RPMI7951 (cell line): ENCODE measurements at regions not wholly inside any gene's neighbourhood (a gene's known extent, or its start where the extent isn't known, plus 50 kb on each side); places are given as distances from the start of the nearest gene placed in this dataset.
"Not testable (repeated sequence)": the region's sequence is repeated elsewhere in the genome, so short reads cannot be mapped to it uniquely, and the experiment has no call there.

Experiments
- DNase-seq: peaks from one replicate; pipeline ENCODE4 v3.0.0-alpha.2; 2012; ENCODE audit warnings: low read depth

DNA sequence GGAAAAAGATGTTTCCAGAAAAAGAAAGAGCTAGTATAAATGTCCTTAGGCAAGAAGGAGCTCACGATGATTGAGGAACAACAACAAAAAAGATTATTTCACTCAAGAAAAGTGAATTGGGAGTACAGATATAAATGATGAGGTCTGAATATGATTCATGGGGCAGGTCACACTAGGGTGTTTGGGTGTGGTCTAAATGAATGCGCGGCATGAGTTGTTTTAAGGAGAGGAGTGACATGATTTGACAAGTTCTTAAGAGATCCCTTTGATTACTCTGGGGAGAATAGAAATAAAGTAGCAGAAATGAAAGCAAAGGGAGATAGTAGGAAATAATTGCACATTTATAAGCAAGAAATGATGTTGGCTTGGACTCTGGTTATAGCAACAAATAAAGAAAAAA, 59.3 kb downstream of the NUTM2D start:
- peak; percentile 8 for DNase-seq

GRCh38 chr10:87422641-87423040, 65.1 kb downstream of the NUTM2D start:
- DNase-seq, result not testable (repeated sequence)

- not testable (repeated sequence) for DNase-seq
These were observed 67.3 kb downstream of the NUTM2D start for GRCh38 chr10:87424697-87425373.

DNA sequence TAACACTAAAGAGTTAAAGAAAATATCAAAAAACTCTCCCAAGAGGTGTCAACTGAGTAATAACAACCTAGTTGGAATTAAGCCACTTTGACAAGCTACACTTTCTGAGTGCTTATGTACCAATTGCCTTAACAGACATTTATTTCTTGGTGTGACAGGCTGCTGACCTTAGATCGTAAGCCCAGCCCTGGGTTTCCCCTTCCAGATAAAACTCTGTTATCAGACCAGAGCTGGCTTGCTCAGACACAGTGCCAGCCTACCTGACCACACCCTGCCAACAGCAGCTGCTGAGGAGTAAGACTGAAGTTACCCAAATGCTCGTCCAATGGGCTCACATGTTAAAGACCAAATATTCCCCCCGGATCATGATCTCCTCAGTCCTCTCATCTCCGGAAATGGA, 70.9 kb upstream of the MINPP1 start:
- not testable (repeated sequence) for DNase-seq

DNA sequence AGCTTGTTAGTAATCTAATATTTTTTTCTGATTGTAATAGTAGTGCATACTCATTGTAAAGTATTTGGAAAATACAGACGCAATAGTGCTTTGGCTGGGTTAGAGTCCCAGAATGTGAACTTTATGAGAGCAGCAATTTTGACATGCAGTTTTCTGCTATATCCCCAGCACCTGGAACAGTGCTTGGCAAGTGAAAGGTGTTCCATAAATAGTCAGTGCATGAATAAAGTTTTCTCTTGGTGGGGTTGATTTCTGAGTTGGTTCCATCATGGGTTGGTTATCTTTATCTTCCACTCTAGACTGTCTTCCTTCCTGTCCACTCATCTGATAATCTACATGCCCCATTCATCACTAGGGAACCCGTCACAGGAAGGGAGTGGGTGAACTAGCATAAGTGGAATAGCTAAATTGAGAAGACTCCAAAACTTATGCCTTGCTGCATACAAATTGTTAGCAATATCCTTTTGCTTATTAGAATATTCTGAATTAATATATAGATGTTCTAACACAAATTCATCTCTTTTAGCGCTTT, 69.3 kb upstream of the MINPP1 start:
- not testable (repeated sequence) for DNase-seq

- DNase-seq, result not testable (repeated sequence)
These were observed 68.6 kb upstream of the MINPP1 start for GRCh38 chr10:87436104-87436503.

- peak; percentile 0 for DNase-seq
These were observed 67.2 kb upstream of the MINPP1 start for GRCh38 chr10:87437450-87437849.
